GM21723 (cell line): ENCODE measurements at regions not wholly inside any gene's neighbourhood (a gene's known extent, or its start where the extent isn't known, plus 50 kb on each side); places are given as distances from the start of the nearest gene placed in this dataset.

Experiments
- ATAC-seq: cut with Tn5 transposase; IDR thresholded peaks from one replicate; pipeline ENCODE4 v1.9.1; 2021; ENCODE audit warnings: mild to moderate bottlenecking, moderate library complexity; ENCODE audit not compliant: unreplicated experiment

DNA sequence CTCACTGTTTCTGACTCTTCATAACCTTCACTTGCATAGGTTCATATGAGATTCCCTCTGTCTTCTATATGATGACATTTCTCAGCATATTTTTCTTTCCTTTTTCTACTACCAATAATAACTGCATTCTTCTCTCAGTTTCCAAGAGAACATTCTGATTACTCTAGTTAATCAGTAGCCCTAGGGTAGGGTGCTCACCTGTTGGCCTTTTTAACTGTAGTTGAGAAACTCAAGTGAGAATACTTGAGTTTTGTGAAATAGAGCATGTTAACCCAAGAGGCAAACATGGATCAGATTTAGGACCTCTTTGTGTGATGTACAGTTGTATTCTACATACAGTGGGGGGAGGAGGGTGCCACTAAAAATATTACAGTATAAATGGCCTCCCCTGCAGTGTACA lies 308.0 kb downstream of the CMPK2 start:
- ATAC-seq = no peak

- no peak for ATAC-seq
Measured at GRCh38 chr2:6562771-6563170, 302.9 kb downstream of the CMPK2 start.

GRCh38 chr2:6564326-6564725 lies 301.4 kb downstream of the CMPK2 start:
- no peak for ATAC-seq

DNA sequence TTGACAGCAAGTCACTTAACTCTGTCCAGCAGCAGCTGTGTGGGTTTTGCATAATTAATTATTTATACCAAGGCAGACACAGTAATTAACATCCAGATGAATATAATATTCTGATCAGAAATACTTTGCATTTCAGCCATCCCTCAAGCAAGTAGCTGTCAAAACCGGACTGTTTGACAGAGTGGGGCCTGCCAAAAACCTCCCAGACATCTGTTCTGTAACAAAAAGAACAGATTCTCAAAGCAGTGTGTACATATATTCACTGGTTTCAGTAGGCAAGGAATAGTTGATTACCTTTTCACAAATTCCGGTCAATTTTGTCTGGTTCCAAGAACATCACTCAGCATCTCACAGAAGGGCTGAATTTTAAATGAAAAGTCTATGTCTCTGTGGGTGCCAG lies 291.6 kb downstream of the CMPK2 start:
- ATAC-seq = no peak

DNA sequence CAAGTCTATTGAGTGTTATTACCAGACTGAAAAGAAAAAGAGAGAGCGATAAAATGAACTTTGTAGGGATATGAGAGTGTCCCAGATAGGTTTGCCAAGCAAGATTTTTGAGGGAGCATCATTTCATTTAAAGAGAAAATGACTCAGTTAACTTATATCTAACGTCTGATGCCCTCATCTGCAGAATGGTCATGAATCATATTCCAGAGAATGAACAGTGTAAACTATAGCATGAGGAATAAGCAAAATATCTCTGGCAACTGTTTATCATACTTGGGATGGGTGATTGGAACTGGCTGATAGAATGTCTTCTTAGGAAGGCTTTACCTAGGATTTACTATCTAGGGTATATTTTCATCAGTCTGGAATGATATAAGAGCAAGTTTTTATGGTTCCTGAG lies 289.4 kb downstream of the CMPK2 start:
- ATAC-seq = no peak

DNA sequence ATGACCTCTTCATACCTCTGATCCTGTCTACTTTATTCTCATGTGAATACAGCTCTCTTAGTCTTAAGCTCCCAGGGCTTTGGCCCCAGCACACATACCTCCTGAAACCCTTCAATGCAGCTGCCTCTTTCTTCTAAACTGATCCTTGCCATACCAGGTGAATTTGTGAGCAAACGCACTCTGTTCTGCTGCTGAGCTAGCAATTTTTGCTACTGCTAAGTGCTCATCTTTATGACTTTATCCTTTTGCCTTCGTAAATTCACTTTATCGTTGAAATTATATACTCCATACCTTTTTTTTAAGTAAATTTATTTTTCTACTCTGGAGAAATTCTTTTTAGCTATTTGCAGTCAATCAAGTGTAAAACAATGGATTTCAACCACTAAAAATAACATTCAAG lies 287.7 kb downstream of the CMPK2 start:
- ATAC-seq = no peak

DNA sequence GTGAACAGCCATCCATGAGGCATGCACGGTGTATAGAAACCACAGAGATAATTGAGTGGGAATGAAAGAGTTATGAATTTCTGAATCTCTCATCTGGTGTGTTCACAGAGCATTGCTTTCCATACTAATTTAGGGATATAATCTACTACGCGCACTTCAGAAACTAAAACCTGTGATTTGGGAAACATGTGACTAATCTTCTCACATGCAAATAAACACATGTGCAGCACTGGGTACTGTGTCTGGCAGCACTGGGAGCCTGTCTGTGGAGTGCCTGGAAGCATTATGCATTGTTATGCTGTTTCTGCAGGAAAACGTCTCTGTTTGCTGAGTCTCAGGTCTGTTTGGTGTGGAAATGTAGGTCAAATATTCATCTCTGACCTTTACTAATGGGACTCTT lies 287.3 kb downstream of the CMPK2 start:
- ATAC-seq = no peak

- no peak for ATAC-seq
Measured at GRCh38 chr2:6579281-6579680, 286.4 kb downstream of the CMPK2 start.

- ATAC-seq = no peak
Measured at GRCh38 chr2:6580982-6581381, 284.7 kb downstream of the CMPK2 start.

GRCh38 chr2:6589150-6589549 lies 276.6 kb downstream of the CMPK2 start:
- ATAC-seq = no peak

- ATAC-seq = no peak
Measured at GRCh38 chr2:6590442-6590841, 275.3 kb downstream of the CMPK2 start.

DNA sequence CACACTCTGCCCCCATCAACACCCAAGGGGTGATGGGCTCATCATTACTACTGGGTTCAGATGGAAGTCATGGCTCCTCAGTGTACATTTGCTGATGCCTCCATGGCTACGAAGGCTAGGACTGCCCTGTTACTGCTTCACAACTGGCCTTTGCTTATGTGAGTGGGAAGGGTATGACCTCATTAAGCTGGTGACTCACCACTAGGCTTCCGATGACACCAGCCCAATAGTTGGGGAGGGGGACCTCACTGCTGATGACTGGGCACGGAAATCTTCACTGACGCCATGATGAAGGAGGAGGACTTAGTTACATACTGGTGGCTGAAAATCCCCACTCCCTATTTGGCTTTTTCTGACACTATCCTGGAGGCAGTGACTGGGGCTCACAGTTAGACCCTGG lies 263.2 kb downstream of the CMPK2 start:
- no peak for ATAC-seq

- ATAC-seq = no peak
Measured at GRCh38 chr2:6605836-6606505, 259.7 kb downstream of the CMPK2 start.

DNA sequence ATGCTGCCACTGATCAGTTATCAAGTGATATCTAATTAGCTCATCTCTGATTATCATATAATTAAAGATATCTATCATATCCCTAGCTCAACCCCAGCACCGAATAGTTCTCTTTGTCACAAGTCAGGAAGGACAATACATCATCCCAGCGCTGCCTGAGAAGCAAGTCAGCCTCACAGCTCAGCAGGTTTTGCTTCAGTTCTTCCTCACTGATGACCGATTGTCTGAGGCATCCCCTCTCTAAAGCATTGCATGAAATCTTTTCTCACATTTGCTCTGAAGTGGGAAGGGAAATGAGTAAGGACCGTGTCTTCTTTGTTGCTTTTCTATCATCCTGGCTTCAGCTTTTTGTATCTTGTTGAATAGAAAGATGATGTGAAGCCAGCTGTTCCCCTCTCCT lies 247.9 kb downstream of the CMPK2 start:
- no peak for ATAC-seq

- ATAC-seq = no peak
Measured at GRCh38 chr2:6618201-6618600, 247.5 kb downstream of the CMPK2 start.

DNA sequence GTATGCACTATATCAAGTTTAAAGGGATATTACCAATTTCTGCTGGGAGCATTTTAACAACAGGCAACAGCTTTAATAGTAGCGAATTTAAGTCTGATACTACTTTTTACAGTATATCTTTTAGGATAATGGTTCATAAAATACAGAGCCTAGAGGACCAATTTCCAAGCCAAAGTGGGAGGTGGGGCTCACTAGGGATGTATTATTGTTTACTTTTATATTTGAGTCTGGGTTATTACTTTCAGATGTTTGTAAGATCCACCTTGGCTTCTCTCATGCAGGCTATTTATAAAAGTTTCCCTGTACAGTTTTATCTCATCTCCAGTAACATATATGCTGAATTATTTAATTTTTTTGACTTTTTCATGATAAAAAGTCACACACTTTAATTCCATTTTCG lies 242.0 kb downstream of the CMPK2 start:
- ATAC-seq = no peak

- ATAC-seq = no peak
Measured at GRCh38 chr2:6626401-6627012, 239.2 kb downstream of the CMPK2 start.

- no peak for ATAC-seq
Measured at GRCh38 chr2:6627316-6627715, 238.4 kb downstream of the CMPK2 start.

GRCh38 chr2:6630209-6630608 lies 235.5 kb downstream of the CMPK2 start:
- ATAC-seq = no peak

DNA sequence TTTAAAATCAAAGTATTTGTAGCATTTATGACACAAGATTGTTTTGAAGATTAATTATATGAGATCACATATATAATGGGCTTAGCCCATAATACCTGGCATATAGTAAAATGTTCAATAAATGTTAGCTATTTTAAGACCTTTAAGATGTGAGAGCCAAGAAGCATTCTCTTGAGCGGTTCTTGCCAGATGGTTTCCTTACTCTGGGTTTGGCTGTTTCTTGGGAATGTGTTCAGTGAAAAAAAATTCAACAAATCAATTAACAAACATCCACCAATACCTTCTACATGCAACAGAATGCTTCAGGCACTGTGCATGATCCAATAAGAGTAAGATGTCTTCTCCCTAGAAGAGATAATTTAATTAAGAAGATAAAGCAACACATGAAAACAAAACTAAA lies 230.4 kb downstream of the CMPK2 start:
- no peak for ATAC-seq

- ATAC-seq = no peak
Measured at GRCh38 chr2:6637330-6637729, 228.4 kb downstream of the CMPK2 start.

DNA sequence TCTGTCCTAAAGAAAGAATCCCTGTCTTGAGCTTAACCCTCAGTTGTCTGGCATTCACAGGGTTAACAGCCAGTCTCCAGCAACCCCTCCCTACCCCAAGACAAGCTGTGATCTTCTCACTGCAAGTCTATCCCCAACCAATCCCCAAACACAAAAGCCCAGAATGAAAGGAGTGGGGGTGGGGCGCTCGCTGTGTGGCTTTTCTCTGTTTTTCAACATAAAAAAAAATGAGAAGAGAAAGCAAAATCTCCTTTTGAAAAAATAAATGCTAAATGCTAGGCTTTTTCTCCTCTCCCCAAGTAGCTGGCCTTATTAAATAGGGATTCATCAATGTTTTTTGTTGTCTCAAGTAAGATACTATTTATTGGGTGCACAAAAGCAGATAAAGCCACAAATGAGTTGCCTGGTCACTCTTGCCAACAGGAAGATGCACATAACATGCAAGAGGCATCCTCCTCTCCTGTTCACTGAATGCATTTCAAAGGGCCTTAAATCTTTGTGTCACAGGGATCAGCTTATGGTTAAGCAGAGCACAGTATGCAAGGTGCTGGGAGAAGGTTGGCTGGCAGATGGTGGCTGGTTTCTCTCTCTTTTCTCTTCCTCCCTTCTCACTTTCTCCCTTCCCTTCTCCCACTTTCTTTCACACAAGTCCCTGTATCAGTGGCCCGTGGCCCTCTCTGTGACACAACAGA lies 225.6 kb downstream of the CMPK2 start:
- no peak for ATAC-seq
